BE2C (cell line): ENCODE measurements at regions not wholly inside any gene's neighbourhood (a gene's known extent, or its start where the extent isn't known, plus 50 kb on each side); places are given as distances from the start of the nearest gene placed in this dataset.

ENCODE experiments used
- DNase-seq: peaks from one replicate; pipeline ENCODE4 v3.0.0-alpha.2; 2020
- H3K27me3 ChIP-seq: fragments of 250-450 bp; sonication (Bioruptor Pico); 2 replicates; pipeline ENCODE4 v1.5.1; 2020; ENCODE audit warnings: mild to moderate bottlenecking
- H3K36me3 ChIP-seq: fragments of 250-450 bp; sonication (Bioruptor Pico); 2 replicates; pipeline ENCODE4 v1.5.1; 2020; ENCODE audit warnings: mild to moderate bottlenecking
- H3K4me1 ChIP-seq: fragments of 250-450 bp; sonication (Bioruptor Pico); 2 replicates; pipeline ENCODE4 v1.5.1; 2020
- H3K4me3 ChIP-seq: 2 replicates; pipeline ENCODE4 v1.5.1; 2011; ENCODE audit warnings: low read depth, low read length
- H3K9me3 ChIP-seq: fragments of 250-450 bp; sonication (Bioruptor Pico); 2 replicates; pipeline ENCODE4 v1.5.1; 2020
- TF ChIP-seq, protein P1 (sequence below): IDR thresholded peaks from 2 replicates; pipeline ENCODE4 v1.5.1; 2012; ENCODE audit warnings: mild to moderate bottlenecking, low read depth, low read length

- Histone ChIP-seq H3K36me3 (no peaks in the 10 kb centered on the region), H3K4me3 (no peak overlapping the region), H3K4me1 (no peaks in the 10 kb centered on the region), H3K27me3 (no peaks in the 10 kb centered on the region), H3K9me3 (no peaks in the 10 kb centered on the region)
- no peak for DNase-seq
- TF ChIP-seq, protein P1, sequence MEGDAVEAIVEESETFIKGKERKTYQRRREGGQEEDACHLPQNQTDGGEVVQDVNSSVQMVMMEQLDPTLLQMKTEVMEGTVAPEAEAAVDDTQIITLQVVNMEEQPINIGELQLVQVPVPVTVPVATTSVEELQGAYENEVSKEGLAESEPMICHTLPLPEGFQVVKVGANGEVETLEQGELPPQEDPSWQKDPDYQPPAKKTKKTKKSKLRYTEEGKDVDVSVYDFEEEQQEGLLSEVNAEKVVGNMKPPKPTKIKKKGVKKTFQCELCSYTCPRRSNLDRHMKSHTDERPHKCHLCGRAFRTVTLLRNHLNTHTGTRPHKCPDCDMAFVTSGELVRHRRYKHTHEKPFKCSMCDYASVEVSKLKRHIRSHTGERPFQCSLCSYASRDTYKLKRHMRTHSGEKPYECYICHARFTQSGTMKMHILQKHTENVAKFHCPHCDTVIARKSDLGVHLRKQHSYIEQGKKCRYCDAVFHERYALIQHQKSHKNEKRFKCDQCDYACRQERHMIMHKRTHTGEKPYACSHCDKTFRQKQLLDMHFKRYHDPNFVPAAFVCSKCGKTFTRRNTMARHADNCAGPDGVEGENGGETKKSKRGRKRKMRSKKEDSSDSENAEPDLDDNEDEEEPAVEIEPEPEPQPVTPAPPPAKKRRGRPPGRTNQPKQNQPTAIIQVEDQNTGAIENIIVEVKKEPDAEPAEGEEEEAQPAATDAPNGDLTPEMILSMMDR, result no peak
These were observed 1153.0 kb upstream of the CDH18 start for GRCh38 chr5:21140987-21141386.

GRCh38 chr5:21126236-21126635, 1138.2 kb upstream of the CDH18 start:
- H3K4me3 ChIP-seq, result no peak overlapping the region
- no peak for DNase-seq
- H3K36me3 ChIP-seq, result no peaks in the 10 kb centered on the region
- H3K27me3 ChIP-seq, result no peaks in the 10 kb centered on the region
- H3K9me3 ChIP-seq, result no peaks in the 10 kb centered on the region
- TF ChIP-seq, protein P1, result no peak
- H3K4me1 ChIP-seq, result no peaks in the 10 kb centered on the region

- Histone ChIP-seq H3K4me1 (no peaks in the 10 kb centered on the region), H3K27me3 (no peaks in the 10 kb centered on the region), H3K36me3 (no peaks in the 10 kb centered on the region), H3K4me3 (no peak overlapping the region), H3K9me3 (no peaks in the 10 kb centered on the region)
- TF ChIP-seq, protein P1, result no peak
- DNase-seq, result no peak
These were observed 1137.4 kb upstream of the CDH18 start for GRCh38 chr5:21125238-21125983.

DNA sequence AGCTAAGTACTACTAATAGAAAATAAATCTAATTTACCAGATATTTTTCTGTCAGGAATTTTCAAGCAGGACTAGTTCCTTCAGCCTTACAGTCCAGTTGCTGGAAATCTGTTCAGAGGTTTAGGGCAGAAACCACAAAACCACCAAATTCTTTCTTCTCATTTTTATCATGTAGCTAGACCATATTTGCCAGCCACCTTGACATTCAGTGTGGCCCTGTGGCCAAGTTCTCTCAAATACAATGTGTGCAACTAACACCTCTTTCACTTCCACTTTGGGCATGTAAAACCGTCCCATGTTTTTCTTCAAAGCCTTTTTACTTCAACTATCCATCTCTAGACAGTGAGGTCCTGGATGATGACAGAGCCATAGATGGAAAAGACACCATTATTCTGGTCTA, 1133.2 kb upstream of the CDH18 start:
- H3K4me3 ChIP-seq, result no peak overlapping the region
- H3K36me3 ChIP-seq, result no peaks in the 10 kb centered on the region
- no peaks in the 10 kb centered on the region for H3K4me1 ChIP-seq
- no peaks in the 10 kb centered on the region for H3K27me3 ChIP-seq
- TF ChIP-seq, protein P1, result no peak
- no peak for DNase-seq
- H3K9me3 ChIP-seq, result no peaks in the 10 kb centered on the region

DNA sequence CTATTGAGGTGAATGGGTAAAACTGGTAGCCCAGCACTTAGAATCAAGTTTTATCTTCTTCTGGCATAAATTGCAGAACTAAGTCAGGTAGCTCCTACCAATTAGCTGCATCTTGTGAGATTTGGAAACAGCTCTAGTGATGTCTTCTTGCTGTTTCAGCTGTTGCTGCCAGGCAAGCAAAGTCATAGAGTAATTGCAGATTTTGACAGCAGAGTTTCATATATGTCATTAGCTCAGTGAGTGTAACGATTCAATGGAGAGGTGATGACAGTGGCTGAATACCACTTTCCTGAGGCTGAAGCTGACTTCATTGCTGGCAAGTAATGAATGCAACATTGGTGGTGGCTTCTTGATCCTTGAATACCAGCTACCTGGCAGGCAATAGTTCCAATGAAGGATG, 1109.7 kb upstream of the CDH18 start:
- TF ChIP-seq, protein P1, result no peak
- no peak overlapping the region for H3K4me3 ChIP-seq
- H3K4me1 ChIP-seq, result no peaks in the 10 kb centered on the region
- no peak for DNase-seq
- H3K27me3 ChIP-seq, result no peaks in the 10 kb centered on the region
- no peaks in the 10 kb centered on the region for H3K9me3 ChIP-seq
- no peaks in the 10 kb centered on the region for H3K36me3 ChIP-seq

DNA sequence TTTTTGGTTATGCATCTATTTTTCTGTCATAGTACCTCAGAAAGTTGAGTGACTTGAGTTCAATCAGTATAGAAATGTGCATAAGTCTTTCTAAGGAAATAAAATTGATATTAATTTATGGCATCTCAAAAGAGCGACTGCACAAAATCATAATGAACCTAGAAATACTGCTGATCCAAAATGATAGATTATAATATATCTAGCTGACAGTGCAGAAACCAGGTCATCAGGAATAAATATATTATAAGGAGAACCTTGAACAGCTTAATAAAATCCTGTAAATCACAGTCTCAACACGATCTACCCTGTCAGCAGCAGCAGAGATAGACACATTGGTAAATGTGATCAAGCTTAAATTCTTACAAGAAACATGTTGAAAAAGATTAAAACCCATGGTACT, 1106.6 kb upstream of the CDH18 start:
- no peak overlapping the region for H3K4me3 ChIP-seq
- H3K9me3 ChIP-seq, result no peaks in the 10 kb centered on the region
- no peaks in the 10 kb centered on the region for H3K4me1 ChIP-seq
- no peaks in the 10 kb centered on the region for H3K27me3 ChIP-seq
- no peak for DNase-seq
- H3K36me3 ChIP-seq, result no peaks in the 10 kb centered on the region
- TF ChIP-seq, protein P1, result no peak
